OCI-LY1 (cell line): ENCODE measurements at regions not wholly inside any gene's neighbourhood (a gene's known extent, or its start where the extent isn't known, plus 50 kb on each side); places are given as distances from the start of the nearest gene placed in this dataset.

Source experiments
- EZH2 ChIP-seq: fragments of 200-600 bp; sonication (generic), shearing (Covaris generic); IDR thresholded peaks from 2 replicates; pipeline ENCODE4 v1.8.0; 2017; ENCODE audit warnings: borderline replicate concordance, mixed run types, mild to moderate bottlenecking, antibody characterized with exemption, low read length, moderate library complexity, mixed read lengths
- TF ChIP-seq, protein P1 (sequence below): fragments of 200-600 bp; sonication (generic), shearing (Covaris generic); IDR thresholded peaks from 2 replicates; pipeline ENCODE4 v1.5.1; 2017; ENCODE audit warnings: mild to moderate bottlenecking, antibody characterized with exemption, low read length, moderate library complexity, mixed read lengths

DNA sequence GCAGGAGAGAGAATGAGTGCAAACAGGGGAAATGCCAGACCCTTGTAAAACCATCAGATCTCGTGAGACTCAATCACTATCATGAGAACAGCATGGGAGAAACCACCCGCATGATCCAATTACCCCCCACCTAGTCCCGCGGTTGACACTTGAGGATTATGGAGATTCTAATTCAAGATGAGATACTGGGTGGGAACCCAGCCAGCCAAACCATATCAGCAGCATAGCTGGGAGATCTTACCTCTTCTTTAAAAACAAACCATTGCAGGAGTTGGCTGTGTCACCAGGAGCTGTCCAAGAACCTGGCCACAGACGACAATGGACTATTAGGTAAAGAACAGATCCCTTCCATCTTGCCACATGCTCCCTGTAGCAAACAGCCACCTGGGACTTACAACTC, 422.7 kb downstream of the MATN1 start:
- TF ChIP-seq EZH2 = no peak
- TF ChIP-seq, protein P1, sequence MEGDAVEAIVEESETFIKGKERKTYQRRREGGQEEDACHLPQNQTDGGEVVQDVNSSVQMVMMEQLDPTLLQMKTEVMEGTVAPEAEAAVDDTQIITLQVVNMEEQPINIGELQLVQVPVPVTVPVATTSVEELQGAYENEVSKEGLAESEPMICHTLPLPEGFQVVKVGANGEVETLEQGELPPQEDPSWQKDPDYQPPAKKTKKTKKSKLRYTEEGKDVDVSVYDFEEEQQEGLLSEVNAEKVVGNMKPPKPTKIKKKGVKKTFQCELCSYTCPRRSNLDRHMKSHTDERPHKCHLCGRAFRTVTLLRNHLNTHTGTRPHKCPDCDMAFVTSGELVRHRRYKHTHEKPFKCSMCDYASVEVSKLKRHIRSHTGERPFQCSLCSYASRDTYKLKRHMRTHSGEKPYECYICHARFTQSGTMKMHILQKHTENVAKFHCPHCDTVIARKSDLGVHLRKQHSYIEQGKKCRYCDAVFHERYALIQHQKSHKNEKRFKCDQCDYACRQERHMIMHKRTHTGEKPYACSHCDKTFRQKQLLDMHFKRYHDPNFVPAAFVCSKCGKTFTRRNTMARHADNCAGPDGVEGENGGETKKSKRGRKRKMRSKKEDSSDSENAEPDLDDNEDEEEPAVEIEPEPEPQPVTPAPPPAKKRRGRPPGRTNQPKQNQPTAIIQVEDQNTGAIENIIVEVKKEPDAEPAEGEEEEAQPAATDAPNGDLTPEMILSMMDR = no peak
